ENCODE measurements at regions not wholly inside any gene's neighbourhood (a gene's known extent, or its start where the extent isn't known, plus 50 kb on each side); places are given as distances from the start of the nearest gene placed in this dataset.
"Not testable (repeated sequence)": the region's sequence is repeated elsewhere in the genome, so short reads cannot be mapped to it uniquely, and the experiment has no call there.

DNA sequence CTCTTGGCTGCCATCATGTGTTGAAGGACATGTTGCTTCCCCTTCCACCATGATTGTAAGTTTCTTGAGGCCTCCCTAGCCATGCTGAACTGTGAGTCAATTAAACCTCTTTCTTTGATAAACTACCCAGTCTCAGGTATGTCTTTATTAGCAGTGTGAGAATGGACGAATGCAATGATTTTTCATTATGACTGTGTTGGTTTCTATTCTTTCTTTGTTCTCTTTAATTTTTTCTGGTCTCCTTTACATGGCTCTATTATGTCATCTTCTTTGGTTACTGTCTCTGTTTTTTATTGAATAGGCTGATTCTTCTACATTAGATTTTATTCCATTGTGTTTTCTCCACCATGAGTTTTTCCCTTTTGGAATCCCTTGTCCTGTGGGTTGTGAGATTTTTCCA, 840.6 kb downstream of the TRAM1L1 start:
- Histone ChIP-seq H3K27ac (no peak overlapping the region), H3K4me3 (no peak overlapping the region), H3K9me3 (no peaks in the 10 kb centered on the region), H3K27me3 (no peaks in the 10 kb centered on the region), H3K4me1 (no peaks in the 10 kb centered on the region), H3K36me3 (no peaks in the 10 kb centered on the region)
- 83 to 85% methylated on average over 1 of the region's 1 CpG for WGBS, 2 donors
- no peak for DNase-seq (ENCODE audit: low spot score in 2 of 2)
- TF ChIP-seq EP300 (IDR thresholded peaks at IDR 0.05) (no peak), POLR2A (IDR thresholded peaks at IDR 0.05) (no peak)
- TF ChIP-seq, protein P1, sequence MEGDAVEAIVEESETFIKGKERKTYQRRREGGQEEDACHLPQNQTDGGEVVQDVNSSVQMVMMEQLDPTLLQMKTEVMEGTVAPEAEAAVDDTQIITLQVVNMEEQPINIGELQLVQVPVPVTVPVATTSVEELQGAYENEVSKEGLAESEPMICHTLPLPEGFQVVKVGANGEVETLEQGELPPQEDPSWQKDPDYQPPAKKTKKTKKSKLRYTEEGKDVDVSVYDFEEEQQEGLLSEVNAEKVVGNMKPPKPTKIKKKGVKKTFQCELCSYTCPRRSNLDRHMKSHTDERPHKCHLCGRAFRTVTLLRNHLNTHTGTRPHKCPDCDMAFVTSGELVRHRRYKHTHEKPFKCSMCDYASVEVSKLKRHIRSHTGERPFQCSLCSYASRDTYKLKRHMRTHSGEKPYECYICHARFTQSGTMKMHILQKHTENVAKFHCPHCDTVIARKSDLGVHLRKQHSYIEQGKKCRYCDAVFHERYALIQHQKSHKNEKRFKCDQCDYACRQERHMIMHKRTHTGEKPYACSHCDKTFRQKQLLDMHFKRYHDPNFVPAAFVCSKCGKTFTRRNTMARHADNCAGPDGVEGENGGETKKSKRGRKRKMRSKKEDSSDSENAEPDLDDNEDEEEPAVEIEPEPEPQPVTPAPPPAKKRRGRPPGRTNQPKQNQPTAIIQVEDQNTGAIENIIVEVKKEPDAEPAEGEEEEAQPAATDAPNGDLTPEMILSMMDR (IDR thresholded peaks at IDR 0.05): no peak

DNA sequence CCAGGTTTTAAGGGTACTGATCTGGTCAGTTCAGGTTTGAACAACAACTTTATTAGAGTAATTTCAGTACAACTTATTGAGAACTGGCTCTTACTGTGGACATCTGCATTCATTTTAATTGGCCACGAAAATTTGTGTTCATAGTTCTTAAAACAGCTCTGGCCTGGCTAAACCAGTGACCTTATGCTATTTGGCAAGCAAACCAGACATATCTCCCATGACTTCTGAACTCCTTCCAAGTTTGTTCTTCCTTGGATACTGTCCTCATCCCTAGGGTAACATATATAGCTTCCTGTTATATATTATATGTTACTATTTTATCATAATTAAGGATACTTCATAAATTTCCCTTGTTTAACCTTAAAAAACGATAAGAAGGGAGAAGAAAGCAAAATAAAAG, 841.9 kb downstream of the TRAM1L1 start:
- H3K36me3 ChIP-seq: no peaks in the 10 kb centered on the region

DNA sequence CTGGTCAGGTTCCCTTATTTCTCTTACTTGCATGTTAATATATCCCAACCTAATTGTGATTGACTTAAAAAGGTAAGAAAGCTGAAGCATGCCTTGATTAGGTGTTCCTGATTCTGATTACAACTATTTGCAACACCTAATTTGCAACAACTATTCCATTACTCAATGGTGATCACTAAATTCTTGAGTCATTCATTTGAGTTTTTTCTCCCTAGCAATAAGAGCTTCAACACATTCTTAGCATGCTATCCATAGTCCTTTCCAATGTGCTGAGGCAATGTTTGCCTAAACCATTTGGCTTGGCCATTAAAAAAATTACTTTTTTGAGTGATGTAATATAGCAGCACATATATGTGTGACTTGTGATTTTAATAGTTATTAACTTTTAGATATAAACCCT, 851.4 kb downstream of the TRAM1L1 start:
- H3K4me1 ChIP-seq: no peaks in the 10 kb centered on the region
- H3K4me3 ChIP-seq: no peak overlapping the region
- H3K27ac ChIP-seq: no peak overlapping the region
- TF ChIP-seq EP300 (IDR thresholded peaks at IDR 0.05) (no peak), POLR2A (IDR thresholded peaks at IDR 0.05) (no peak)
- TF ChIP-seq, protein P1 (IDR thresholded peaks at IDR 0.05): no peak
- H3K36me3 ChIP-seq: no peaks in the 10 kb centered on the region
- no peaks in the 10 kb centered on the region for H3K27me3 ChIP-seq
- no peaks in the 10 kb centered on the region for H3K9me3 ChIP-seq
- no peak for DNase-seq (ENCODE audit: low spot score in 2 of 2)

More for the DNA sequence above, 841.9 kb downstream of the TRAM1L1 start:
- Histone ChIP-seq H3K4me1 (no peaks in the 10 kb centered on the region), H3K27me3 (no peaks in the 10 kb centered on the region), H3K4me3 (no peak overlapping the region), H3K9me3 (no peaks in the 10 kb centered on the region), H3K27ac (no peak overlapping the region)
- 49 to 50% methylated on average over 2 of the region's 2 CpGs for WGBS, 2 donors
- TF ChIP-seq, protein P1 (IDR thresholded peaks at IDR 0.05): no peak
- no peak for TF ChIP-seq EP300 (IDR thresholded peaks at IDR 0.05)
- no peak for TF ChIP-seq POLR2A (IDR thresholded peaks at IDR 0.05)
- DNase-seq (ENCODE audit: low spot score in 2 of 2): no peak

DNA sequence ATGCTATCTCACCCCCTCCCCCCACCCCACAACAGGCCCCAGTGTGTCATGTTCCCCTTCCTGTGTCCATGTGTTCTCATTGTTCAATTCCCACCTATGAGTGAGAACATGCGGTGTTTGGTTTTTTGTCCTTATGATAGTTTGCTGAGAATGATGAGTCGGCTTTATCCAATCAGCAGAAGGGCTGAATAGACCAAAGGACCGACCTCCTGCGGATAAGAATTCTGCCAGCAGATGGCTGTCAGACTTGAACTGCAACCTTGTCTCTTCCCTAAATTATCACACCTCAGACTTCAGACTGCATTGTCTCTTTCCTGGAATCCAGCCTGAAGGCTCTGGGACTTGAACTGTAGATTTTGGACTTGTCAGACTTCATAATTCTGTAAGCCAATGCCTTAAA, 853.4 kb downstream of the TRAM1L1 start:
- H3K27me3 ChIP-seq; H3K27ac ChIP-seq; H3K4me3 ChIP-seq; DNase-seq (ENCODE audit: low spot score in 2 of 2); H3K9me3 ChIP-seq; H3K4me1 ChIP-seq; H3K36me3 ChIP-seq: not testable (repeated sequence)
- WGBS, 2 donors: 69 to 78% methylated on average over 4 of the region's 4 CpGs

DNA sequence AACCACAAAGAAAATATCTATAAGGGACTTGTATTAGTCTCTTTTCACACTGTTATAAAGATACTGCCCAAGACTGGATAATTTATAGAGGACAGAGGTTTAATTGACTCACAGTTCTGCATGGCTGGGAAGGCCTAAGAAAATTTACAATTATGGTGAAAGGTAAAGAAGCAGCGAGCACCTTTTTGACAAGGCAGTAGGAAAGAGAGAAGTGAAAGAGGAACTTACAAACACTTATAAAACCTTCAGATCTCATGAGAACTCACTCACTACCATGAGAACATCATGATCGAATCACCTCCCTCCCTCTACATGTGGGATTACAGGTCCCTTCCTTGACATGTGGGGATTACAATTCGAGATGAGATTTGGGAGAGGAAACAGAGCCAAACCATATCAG, 856.0 kb downstream of the TRAM1L1 start:
- H3K36me3 ChIP-seq: no peaks in the 10 kb centered on the region
- H3K27me3 ChIP-seq: no peaks in the 10 kb centered on the region
- no peak overlapping the region for H3K4me3 ChIP-seq
- no peak overlapping the region for H3K27ac ChIP-seq
- H3K9me3 ChIP-seq: no peaks in the 10 kb centered on the region
- 80 to 82% methylated on average over 3 of the region's 3 CpGs for WGBS, 2 donors
- no peaks in the 10 kb centered on the region for H3K4me1 ChIP-seq
- DNase-seq (ENCODE audit: low spot score in 2 of 2): no peak
- TF ChIP-seq, protein P1 (IDR thresholded peaks at IDR 0.05): no peak
- TF ChIP-seq POLR2A (IDR thresholded peaks at IDR 0.05) (no peak), EP300 (IDR thresholded peaks at IDR 0.05) (no peak)

DNA sequence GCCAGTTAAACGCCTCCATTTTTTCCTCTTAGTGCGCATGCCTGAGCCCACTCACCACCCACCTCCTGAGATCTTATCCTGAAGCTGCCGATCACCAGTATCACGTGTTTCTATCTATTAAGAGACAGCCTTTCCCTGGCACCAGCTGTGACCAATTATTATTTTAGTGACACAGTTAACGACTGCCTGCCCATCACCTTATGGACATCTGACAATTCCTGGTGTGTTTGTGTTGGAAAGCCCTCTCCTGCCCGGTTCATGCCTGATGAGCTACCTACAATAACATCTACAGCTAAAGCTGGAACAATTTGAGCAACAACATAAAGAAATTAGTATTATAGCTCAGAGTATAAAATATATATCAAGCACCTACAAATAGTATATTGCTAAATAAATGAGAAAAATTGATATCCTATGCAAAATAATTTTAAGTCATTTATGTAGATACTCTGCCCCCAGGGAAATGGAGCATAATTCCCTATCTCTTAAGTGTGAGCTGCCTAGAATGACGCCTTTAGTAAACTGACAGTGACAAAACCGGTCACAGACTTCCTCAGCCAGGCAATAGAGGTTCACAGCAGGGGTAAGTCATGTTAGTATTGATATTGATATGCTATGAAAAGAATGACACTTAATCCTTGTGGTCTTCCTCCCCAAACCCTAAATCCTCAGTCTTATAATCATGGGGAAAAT, 862.2 kb downstream of the TRAM1L1 start:
- no peaks in the 10 kb centered on the region for H3K9me3 ChIP-seq
- 77 to 88% methylated on average over 8 of the region's 8 CpGs for WGBS, 2 donors
- H3K27me3 ChIP-seq: no peaks in the 10 kb centered on the region
- TF ChIP-seq POLR2A (IDR thresholded peaks at IDR 0.05) (no peak), EP300 (IDR thresholded peaks at IDR 0.05) (no peak)
- TF ChIP-seq, protein P1 (IDR thresholded peaks at IDR 0.05): no peak
- no peaks in the 10 kb centered on the region for H3K36me3 ChIP-seq
- no peaks in the 10 kb centered on the region for H3K4me1 ChIP-seq
- H3K4me3 ChIP-seq: no peak overlapping the region
- DNase-seq (ENCODE audit: low spot score in 2 of 2): no peak
- H3K27ac ChIP-seq: no peak overlapping the region

All from tibial nerve (tissue), 4 donors.